Testis (tissue), 2 donors: ENCODE measurements at regions not wholly inside any gene's neighbourhood (a gene's known extent, or its start where the extent isn't known, plus 50 kb on each side); places are given as distances from the start of the nearest gene placed in this dataset.

ENCODE experiments used
- DNase-seq: peaks from one replicate; pipeline ENCODE4 v3.0.0-alpha.2; 2019
- H3K27ac ChIP-seq, 2 donors: fragments of 200-600 bp; sonication (generic); one replicate each; pipeline ENCODE4 v1.5.1; 2019
- H3K27me3 ChIP-seq: fragments of 200-600 bp; sonication (generic); one replicate; pipeline ENCODE4 v1.5.1; 2019
- H3K36me3 ChIP-seq: fragments of 200-600 bp; sonication (generic); one replicate; pipeline ENCODE4 v1.5.1; 2017; ENCODE audit warnings: low read depth; ENCODE audit errors: missing control alignments
- H3K4me1 ChIP-seq: fragments of 200-600 bp; sonication (generic); one replicate; pipeline ENCODE4 v1.5.1; 2019
- H3K4me3 ChIP-seq, 2 donors: fragments of 200-600 bp; sonication (generic); one replicate each; pipeline ENCODE4 v1.5.1; 2017 to 2019
- H3K9me3 ChIP-seq: fragments of 200-600 bp; sonication (generic); one replicate; pipeline ENCODE4 v1.5.1; 2017
- CTCF ChIP-seq, 3 experiments: fragments of 450-650 bp in 2 of 3; fragments of 200-600 bp in 1 of 3; sonication (generic) in 1 of 3; IDR thresholded peaks; one replicate each; pipeline ENCODE4 v1.5.1; 2016 to 2019; ENCODE audit warnings: antibody characterized with exemption in 3 of 3, mild to moderate bottlenecking in 2 of 3, moderate library complexity in 1 of 3
- POLR2A ChIP-seq: fragments of 450-650 bp; IDR thresholded peaks from one replicate; pipeline ENCODE4 v1.6.1; 2017; ENCODE audit warnings: antibody characterized with exemption, mild to moderate bottlenecking, moderate library complexity
- WGBS, 2 donors: methylation state at CpG; one replicate each; pipeline ENCODE4 v1.1.5; 2018; 5-methylcytosine and 5-hydroxymethylcytosine counted together
- intact Hi-C: fragments of 100-400 bp; cut with DNase I; formaldehyde crosslinking; loops from one replicate; pipeline ENCODE4 v1.15.1; 2023; ENCODE audit warnings: low total_unique reads

GRCh38 chr20:10857352-10858070 is 183.7 kb upstream of the JAG1 start:
- Histone ChIP-seq H3K27me3 (no peaks in the 10 kb centered on the region), H3K4me3 (no peak overlapping the region), H3K9me3 (no peaks in the 10 kb centered on the region), H3K4me1 (no peaks in the 10 kb centered on the region), H3K27ac (no peak overlapping the region), H3K36me3 (no peaks in the 10 kb centered on the region)
- WGBS, 2 donors, result 82% methylated on average over 6 of the region's 6 CpGs
- DNase-seq, result no peak
- intact Hi-C loops, result no loop called here
- TF ChIP-seq POLR2A (no peak), CTCF (IDR thresholded peaks at IDR 0.05) (no peak)

GRCh38 chr20:10861090-10861489 is 187.3 kb upstream of the JAG1 start:
- DNase-seq, result no peak
- no peaks in the 10 kb centered on the region for H3K9me3 ChIP-seq
- H3K36me3 ChIP-seq, result no peaks in the 10 kb centered on the region
- 91 to 93% methylated on average over 2 of the region's 2 CpGs for WGBS, 2 donors
- intact Hi-C loops, result no loop called here
- no peak overlapping the region for H3K27ac ChIP-seq
- TF ChIP-seq POLR2A, result no peak
- TF ChIP-seq CTCF (IDR thresholded peaks at IDR 0.05), result no peak
- H3K4me1 ChIP-seq, result no peaks in the 10 kb centered on the region
- no peak overlapping the region for H3K4me3 ChIP-seq
- H3K27me3 ChIP-seq, result no peaks in the 10 kb centered on the region

- H3K9me3 ChIP-seq, result no peaks in the 10 kb centered on the region
- H3K36me3 ChIP-seq, result no peaks in the 10 kb centered on the region
- H3K4me3 ChIP-seq, result no peak overlapping the region
- H3K4me1 ChIP-seq, result no peaks in the 10 kb centered on the region
- DNase-seq, result no peak
- H3K27me3 ChIP-seq, result no peaks in the 10 kb centered on the region
- TF ChIP-seq CTCF (IDR thresholded peaks at IDR 0.05) (no peak), POLR2A (no peak)
- intact Hi-C loops, result no loop called here
- no peak overlapping the region for H3K27ac ChIP-seq
- 34 to 46% methylated on average over 2 of the region's 2 CpGs for WGBS, 2 donors
Measured at GRCh38 chr20:10861619-10862018, 187.8 kb upstream of the JAG1 start.

DNA sequence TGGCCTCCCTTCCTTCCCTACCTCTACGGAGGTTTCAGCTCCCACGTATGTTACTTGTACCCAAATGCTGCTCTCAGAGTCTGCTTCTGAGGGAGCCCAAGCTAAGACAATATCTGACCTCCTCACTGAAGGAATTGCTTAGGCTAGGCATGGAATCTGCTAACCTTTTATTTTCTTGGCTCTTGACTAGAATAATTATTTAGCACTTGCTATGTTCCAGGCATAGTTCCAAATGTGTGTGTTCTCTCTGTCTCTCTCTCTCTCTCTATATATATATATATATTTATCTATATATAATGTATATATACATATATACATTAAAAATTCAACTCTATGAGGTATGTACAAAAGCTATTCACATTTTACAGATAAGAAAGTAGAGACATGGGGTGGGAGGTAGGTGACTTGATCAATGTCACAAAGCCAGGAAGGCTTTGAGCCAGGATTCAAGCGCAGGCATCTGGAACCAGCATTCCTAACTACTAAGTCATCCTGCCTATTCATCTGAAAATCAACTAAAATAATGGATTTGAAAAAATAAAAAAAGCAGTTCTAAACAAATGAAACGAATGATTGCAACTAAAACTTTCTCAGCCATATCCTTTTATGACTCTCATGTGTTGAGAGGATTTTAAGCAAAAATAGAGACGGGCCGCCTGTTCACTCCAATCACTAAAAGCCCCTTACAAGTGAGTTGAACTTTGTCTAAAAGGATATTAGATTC is 189.7 kb upstream of the JAG1 start:
- TF ChIP-seq POLR2A (no peak), CTCF (IDR thresholded peaks at IDR 0.05) (no peak)
- Histone ChIP-seq H3K9me3 (no peaks in the 10 kb centered on the region), H3K4me1 (no peaks in the 10 kb centered on the region), H3K27ac (no peak overlapping the region), H3K36me3 (no peaks in the 10 kb centered on the region), H3K27me3 (no peaks in the 10 kb centered on the region), H3K4me3 (no peak overlapping the region)
- intact Hi-C loops, result no loop called here
- WGBS, 2 donors, result 49 to 53% methylated on average over 6 of the region's 6 CpGs
- DNase-seq, result no peak
